CD14-positive monocyte (primary cell): ENCODE measurements at regions not wholly inside any gene's neighbourhood (a gene's known extent, or its start where the extent isn't known, plus 50 kb on each side); places are given as distances from the start of the nearest gene placed in this dataset.

Experiments
- DNase-seq, 3 donors: peaks; one replicate each; pipeline ENCODE4 v3.0.0-alpha.2; 2011 to 2022
- H2AFZ ChIP-seq: 2 replicates; pipeline ENCODE4 v1.6.0; 2012; ENCODE audit warnings: mild to moderate bottlenecking, low read depth, low read length, inconsistent platforms; ENCODE audit not compliant: insufficient read depth, poor library complexity, severe bottlenecking
- H3K27ac ChIP-seq, 2 donors: 1 replicate in 1 of 2; 2 replicates in 1 of 2; pipeline ENCODE4 v1.5.1; 2012 to 2013; ENCODE audit warnings: low read length in 2 of 2, control low read depth in 1 of 2, inconsistent platforms in 1 of 2, low read depth in 1 of 2, mild to moderate bottlenecking in 1 of 2
- H3K27me3 ChIP-seq, 2 donors: one replicate each; pipeline versions ENCODE4 v1.6.0 to v1.6.1; 2011 to 2013; ENCODE audit warnings: low read length in 2 of 2; ENCODE audit not compliant: control insufficient read depth in 2 of 2, insufficient read depth in 2 of 2
- H3K36me3 ChIP-seq, 2 donors: replicated peaks in 1 of 2; 1 replicate in 1 of 2; 2 replicates in 1 of 2; pipeline versions ENCODE4 v1.5.1 to v1.6.1; 2012 to 2013; ENCODE audit warnings: low read length in 2 of 2, control low read depth in 1 of 2, inconsistent platforms in 1 of 2, mild to moderate bottlenecking in 1 of 2; ENCODE audit not compliant: insufficient read depth in 2 of 2, control insufficient read depth in 1 of 2
- H3K4me1 ChIP-seq, 2 donors: 1 replicate in 1 of 2; 2 replicates in 1 of 2; pipeline versions ENCODE4 v1.5.1 to v1.6.1; 2012 to 2013; ENCODE audit warnings: low read length in 2 of 2, control low read depth in 1 of 2, inconsistent platforms in 1 of 2, mild to moderate bottlenecking in 1 of 2, moderate library complexity in 1 of 2; ENCODE audit not compliant: insufficient read depth in 2 of 2, control insufficient read depth in 1 of 2
- H3K4me2 ChIP-seq: replicated peaks from 2 replicates; pipeline ENCODE3; 2012; ENCODE audit warnings: low read length, moderate library complexity, mild to moderate bottlenecking; ENCODE audit not compliant: poor library complexity, severe bottlenecking; ENCODE audit errors: extremely low read depth
- H3K4me3 ChIP-seq, 3 experiments: fragments of 200-600 bp in 1 of 3; sonication (generic) in 1 of 3; replicated peaks in 1 of 3; 1 replicate in 2 of 3; 2 replicates in 1 of 3; pipeline ENCODE4 v1.5.1; 2011 to 2013; ENCODE audit warnings: low read length in 3 of 3, mild to moderate bottlenecking in 3 of 3, control low read depth in 2 of 3, low read depth in 2 of 3, inconsistent platforms in 1 of 3, moderate library complexity in 1 of 3
- H3K79me2 ChIP-seq: 2 replicates; pipeline ENCODE4 v1.6.0; 2012; ENCODE audit warnings: mild to moderate bottlenecking, control low read depth, inconsistent platforms, low read length, moderate library complexity; ENCODE audit not compliant: insufficient read depth
- H3K9ac ChIP-seq: 2 replicates; pipeline ENCODE4 v1.6.0; 2017; ENCODE audit warnings: low read length, mild to moderate bottlenecking; ENCODE audit not compliant: insufficient read depth, poor library complexity, severe bottlenecking
- H3K9me3 ChIP-seq, 2 donors: replicated peaks in 1 of 2; 1 replicate in 1 of 2; 2 replicates in 1 of 2; pipeline versions ENCODE4 v1.5.1 to v1.6.1; 2012 to 2013; ENCODE audit warnings: low read length in 2 of 2, control low read depth in 1 of 2; ENCODE audit not compliant: control insufficient read depth in 1 of 2, insufficient read depth in 1 of 2
- H4K20me1 ChIP-seq: 2 replicates; pipeline ENCODE4 v1.6.0; 2012; ENCODE audit warnings: mild to moderate bottlenecking, low read length, control low read depth, moderate library complexity; ENCODE audit not compliant: insufficient read depth
- H3K27ac Mint-ChIP-seq, 7 donors: one replicate each; pipeline ENCODE4 v1.8.0; 2020; ENCODE audit warnings: mild to moderate bottlenecking in 7 of 7, mixed read lengths in 7 of 7, moderate library complexity in 6 of 7, inconsistent platforms in 2 of 7
- H3K27me3 Mint-ChIP-seq, 3 donors: one replicate each; pipeline ENCODE4 v1.8.0; 2021 to 2022; ENCODE audit warnings: low read depth in 3 of 3, mild to moderate bottlenecking in 3 of 3, mixed read lengths in 3 of 3, moderate library complexity in 3 of 3, inconsistent platforms in 1 of 3
- H3K36me3 Mint-ChIP-seq, 2 donors: one replicate each; pipeline ENCODE4 v1.8.0; 2020; ENCODE audit warnings: mixed read lengths in 2 of 2, inconsistent platforms in 1 of 2, mild to moderate bottlenecking in 1 of 2
- H3K4me1 Mint-ChIP-seq: one replicate; pipeline ENCODE4 v1.8.0; 2020; ENCODE audit warnings: mild to moderate bottlenecking, mixed read lengths
- H3K4me3 Mint-ChIP-seq, 2 donors: one replicate each; pipeline ENCODE4 v1.8.0; 2020; ENCODE audit warnings: mild to moderate bottlenecking in 2 of 2, mixed read lengths in 2 of 2, moderate library complexity in 1 of 2
- H3K9me3 Mint-ChIP-seq, 7 donors: one replicate each; pipeline ENCODE4 v1.8.0; 2020 to 2022; ENCODE audit warnings: mixed read lengths in 7 of 7, mild to moderate bottlenecking in 6 of 7, moderate library complexity in 6 of 7, inconsistent platforms in 2 of 7
- WGBS: methylation state at CpG from one replicate; pipeline ENCODE4 v1.1.5; 2013; ENCODE audit warnings: missing lambda C conversion rate; ENCODE audit not compliant: insufficient coverage; 5-methylcytosine and 5-hydroxymethylcytosine counted together
- intact Hi-C, 2 donors: fragments of 100-400 bp; cut with micrococcal nuclease; formaldehyde crosslinking; loops; one replicate each; pipeline versions ENCODE4 v1.15.0 to v1.15.1; 2023
- TF ChIP-seq, protein P1 (sequence below): fragments of 200-600 bp; IDR thresholded peaks from one replicate; pipeline ENCODE4 v1.8.0; 2022; ENCODE audit warnings: antibody characterized with exemption, mild to moderate bottlenecking

DNA sequence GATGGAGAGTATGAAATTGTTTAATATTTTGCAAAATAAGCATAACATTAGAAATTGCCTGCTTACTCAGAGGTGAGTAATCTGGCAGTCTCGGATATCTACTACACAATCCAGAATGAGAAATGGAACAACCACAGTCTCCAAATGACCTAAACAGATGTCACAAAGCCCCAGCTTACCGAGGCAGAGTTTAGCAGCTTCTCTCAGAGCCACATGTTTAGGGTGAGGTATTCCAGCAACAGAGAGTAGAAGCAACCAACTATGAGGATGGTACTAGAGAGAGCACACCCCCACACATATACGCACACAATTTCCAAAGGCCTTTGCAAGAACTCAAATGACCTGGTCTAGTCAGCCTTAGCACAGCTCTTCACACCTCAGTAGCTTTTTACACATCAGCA is 122.7 kb upstream of the LPAR1 start:
- Histone ChIP-seq H3K9me3 (peaks cover 0 to 2% of the 10 kb centered on the region in 2 donors), H3K27ac (no peak overlapping the region), H3K27me3 (no peaks in the 10 kb centered on the region), H4K20me1 (no peaks in the 10 kb centered on the region), H3K4me3 (no peak overlapping the region), H3K4me1 (peaks cover 32 to 38% of the 10 kb centered on the region in 2 donors), H3K36me3 (no peaks in the 10 kb centered on the region), H3K4me2 (no peak overlapping the region), H3K79me2 (no peaks in the 10 kb centered on the region), H2AFZ (no peak overlapping the region), H3K9ac (no peak overlapping the region)
- H3K9me3 Mint-ChIP-seq = peaks cover 0 to 3% (median 1%) of the 10 kb centered on the region in 7 donors
- peaks cover 0 to 4% of the 10 kb centered on the region in 2 donors for H3K36me3 Mint-ChIP-seq
- WGBS = no CpG with 5 or more reads among the region's 3 CpGs
- H3K27ac Mint-ChIP-seq = no peak overlapping the region
- TF ChIP-seq, protein P1, sequence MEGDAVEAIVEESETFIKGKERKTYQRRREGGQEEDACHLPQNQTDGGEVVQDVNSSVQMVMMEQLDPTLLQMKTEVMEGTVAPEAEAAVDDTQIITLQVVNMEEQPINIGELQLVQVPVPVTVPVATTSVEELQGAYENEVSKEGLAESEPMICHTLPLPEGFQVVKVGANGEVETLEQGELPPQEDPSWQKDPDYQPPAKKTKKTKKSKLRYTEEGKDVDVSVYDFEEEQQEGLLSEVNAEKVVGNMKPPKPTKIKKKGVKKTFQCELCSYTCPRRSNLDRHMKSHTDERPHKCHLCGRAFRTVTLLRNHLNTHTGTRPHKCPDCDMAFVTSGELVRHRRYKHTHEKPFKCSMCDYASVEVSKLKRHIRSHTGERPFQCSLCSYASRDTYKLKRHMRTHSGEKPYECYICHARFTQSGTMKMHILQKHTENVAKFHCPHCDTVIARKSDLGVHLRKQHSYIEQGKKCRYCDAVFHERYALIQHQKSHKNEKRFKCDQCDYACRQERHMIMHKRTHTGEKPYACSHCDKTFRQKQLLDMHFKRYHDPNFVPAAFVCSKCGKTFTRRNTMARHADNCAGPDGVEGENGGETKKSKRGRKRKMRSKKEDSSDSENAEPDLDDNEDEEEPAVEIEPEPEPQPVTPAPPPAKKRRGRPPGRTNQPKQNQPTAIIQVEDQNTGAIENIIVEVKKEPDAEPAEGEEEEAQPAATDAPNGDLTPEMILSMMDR = no peak
- intact Hi-C loops = no loop called here
- peaks cover 0 to 2% (median 0%) of the 10 kb centered on the region in 3 donors for H3K27me3 Mint-ChIP-seq
- no peak overlapping the region for H3K4me3 Mint-ChIP-seq
- peaks cover 28% of the 10 kb centered on the region for H3K4me1 Mint-ChIP-seq
- DNase-seq = no peak

DNA sequence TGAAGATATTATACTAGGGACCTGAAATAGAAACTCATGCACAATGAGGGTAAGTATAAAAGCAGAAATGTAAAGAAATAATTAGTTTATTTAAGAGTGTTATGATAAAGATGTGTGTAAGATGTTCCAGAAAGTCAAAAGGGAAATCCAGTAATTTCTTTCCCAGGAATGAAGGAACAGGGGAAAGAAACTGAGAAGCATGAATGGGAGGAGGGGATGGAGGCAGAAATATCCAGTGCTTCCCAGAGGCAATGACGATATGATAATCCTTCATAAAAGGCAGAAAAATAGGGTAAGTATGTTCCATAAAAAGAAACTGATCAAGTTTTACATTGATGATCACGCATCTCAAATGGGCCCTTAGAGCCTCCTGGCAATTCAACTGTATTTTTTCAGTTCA is 120.7 kb upstream of the LPAR1 start:
- H3K27me3 Mint-ChIP-seq = peaks cover 0 to 5% (median 0%) of the 10 kb centered on the region in 3 donors
- Histone ChIP-seq H2AFZ (no peak overlapping the region), H3K27me3 (no peaks in the 10 kb centered on the region), H3K36me3 (no peaks in the 10 kb centered on the region), H3K4me3 (no peak overlapping the region), H3K4me1 (peaks cover 17 to 23% of the 10 kb centered on the region in 2 donors), H3K9ac (no peak overlapping the region), H4K20me1 (no peaks in the 10 kb centered on the region), H3K4me2 (no peak overlapping the region), H3K79me2 (no peaks in the 10 kb centered on the region), H3K27ac (no peak overlapping the region), H3K9me3 (no peaks in the 10 kb centered on the region)
- no peak overlapping the region for H3K4me3 Mint-ChIP-seq
- H3K4me1 Mint-ChIP-seq = peaks cover 16% of the 10 kb centered on the region
- peak overlapping the region in 1 of 7 donors; percentile 80 for H3K27ac Mint-ChIP-seq
- peaks cover 0 to 2% (median 0%) of the 10 kb centered on the region in 7 donors for H3K9me3 Mint-ChIP-seq
- TF ChIP-seq, protein P1 = no peak
- WGBS = 100% methylated on average over 1 of the region's 2 CpGs
- DNase-seq = no peak
- H3K36me3 Mint-ChIP-seq = no peaks in the 10 kb centered on the region
- intact Hi-C loops = no loop called here
